ENCODE measurements at regions not wholly inside any gene's neighbourhood (a gene's known extent, or its start where the extent isn't known, plus 50 kb on each side); places are given as distances from the start of the nearest gene placed in this dataset.

- Histone ChIP-seq H4K20me1 (replicated peaks; ENCODE audit: insufficient read depth) (no peaks in the 10 kb centered on the region), H3K9me2 (ENCODE audit: insufficient read depth) (peaks cover 19% of the 10 kb centered on the region), H3K27ac (ENCODE audit: low read depth) (no peak overlapping the region), H3F3A (replicated peaks; ENCODE audit: low read depth) (no peaks in the 10 kb centered on the region), H3K79me2 (replicated peaks; ENCODE audit: insufficient read depth) (no peaks in the 10 kb centered on the region), H2AFZ (no peak overlapping the region), H3K27me3 (ENCODE audit: insufficient read depth) (no peaks in the 10 kb centered on the region), H3K4me2 (no peak overlapping the region), H3K4me1 (ENCODE audit: insufficient read depth) (no peaks in the 10 kb centered on the region), H3K36me3 (ENCODE audit: insufficient read depth) (peaks cover 12% of the 10 kb centered on the region), H3K4me3 (no peak overlapping the region)
- H3K27ac Mint-ChIP-seq: no peak overlapping the region
- no peaks in the 10 kb centered on the region for H3K4me1 Mint-ChIP-seq
- DNase-seq (ENCODE audit: low spot score): no peak
- TF ChIP-seq, protein P1, sequence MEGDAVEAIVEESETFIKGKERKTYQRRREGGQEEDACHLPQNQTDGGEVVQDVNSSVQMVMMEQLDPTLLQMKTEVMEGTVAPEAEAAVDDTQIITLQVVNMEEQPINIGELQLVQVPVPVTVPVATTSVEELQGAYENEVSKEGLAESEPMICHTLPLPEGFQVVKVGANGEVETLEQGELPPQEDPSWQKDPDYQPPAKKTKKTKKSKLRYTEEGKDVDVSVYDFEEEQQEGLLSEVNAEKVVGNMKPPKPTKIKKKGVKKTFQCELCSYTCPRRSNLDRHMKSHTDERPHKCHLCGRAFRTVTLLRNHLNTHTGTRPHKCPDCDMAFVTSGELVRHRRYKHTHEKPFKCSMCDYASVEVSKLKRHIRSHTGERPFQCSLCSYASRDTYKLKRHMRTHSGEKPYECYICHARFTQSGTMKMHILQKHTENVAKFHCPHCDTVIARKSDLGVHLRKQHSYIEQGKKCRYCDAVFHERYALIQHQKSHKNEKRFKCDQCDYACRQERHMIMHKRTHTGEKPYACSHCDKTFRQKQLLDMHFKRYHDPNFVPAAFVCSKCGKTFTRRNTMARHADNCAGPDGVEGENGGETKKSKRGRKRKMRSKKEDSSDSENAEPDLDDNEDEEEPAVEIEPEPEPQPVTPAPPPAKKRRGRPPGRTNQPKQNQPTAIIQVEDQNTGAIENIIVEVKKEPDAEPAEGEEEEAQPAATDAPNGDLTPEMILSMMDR (conservative IDR thresholded peaks at IDR 0.05; ENCODE audit: low read depth in 2 of 2): no peak
- TF ChIP-seq EZH2 (IDR thresholded peaks at IDR 0.05; ENCODE audit: low read depth, unreplicated experiment) (no peak), ZNF331 (CRISPR knock-in tag; IDR thresholded peaks at IDR 0.05; ENCODE audit: low read depth) (no peak), STAT1 (IDR thresholded peaks at IDR 0.05; ENCODE audit: unreplicated experiment) (no peak), NANOG (IDR thresholded peaks at IDR 0.05; ENCODE audit: borderline replicate concordance) (no peak), JUNB (IDR thresholded peaks at IDR 0.05; ENCODE audit: unreplicated experiment) (no peak)
- TF ChIP-seq, protein P2, sequence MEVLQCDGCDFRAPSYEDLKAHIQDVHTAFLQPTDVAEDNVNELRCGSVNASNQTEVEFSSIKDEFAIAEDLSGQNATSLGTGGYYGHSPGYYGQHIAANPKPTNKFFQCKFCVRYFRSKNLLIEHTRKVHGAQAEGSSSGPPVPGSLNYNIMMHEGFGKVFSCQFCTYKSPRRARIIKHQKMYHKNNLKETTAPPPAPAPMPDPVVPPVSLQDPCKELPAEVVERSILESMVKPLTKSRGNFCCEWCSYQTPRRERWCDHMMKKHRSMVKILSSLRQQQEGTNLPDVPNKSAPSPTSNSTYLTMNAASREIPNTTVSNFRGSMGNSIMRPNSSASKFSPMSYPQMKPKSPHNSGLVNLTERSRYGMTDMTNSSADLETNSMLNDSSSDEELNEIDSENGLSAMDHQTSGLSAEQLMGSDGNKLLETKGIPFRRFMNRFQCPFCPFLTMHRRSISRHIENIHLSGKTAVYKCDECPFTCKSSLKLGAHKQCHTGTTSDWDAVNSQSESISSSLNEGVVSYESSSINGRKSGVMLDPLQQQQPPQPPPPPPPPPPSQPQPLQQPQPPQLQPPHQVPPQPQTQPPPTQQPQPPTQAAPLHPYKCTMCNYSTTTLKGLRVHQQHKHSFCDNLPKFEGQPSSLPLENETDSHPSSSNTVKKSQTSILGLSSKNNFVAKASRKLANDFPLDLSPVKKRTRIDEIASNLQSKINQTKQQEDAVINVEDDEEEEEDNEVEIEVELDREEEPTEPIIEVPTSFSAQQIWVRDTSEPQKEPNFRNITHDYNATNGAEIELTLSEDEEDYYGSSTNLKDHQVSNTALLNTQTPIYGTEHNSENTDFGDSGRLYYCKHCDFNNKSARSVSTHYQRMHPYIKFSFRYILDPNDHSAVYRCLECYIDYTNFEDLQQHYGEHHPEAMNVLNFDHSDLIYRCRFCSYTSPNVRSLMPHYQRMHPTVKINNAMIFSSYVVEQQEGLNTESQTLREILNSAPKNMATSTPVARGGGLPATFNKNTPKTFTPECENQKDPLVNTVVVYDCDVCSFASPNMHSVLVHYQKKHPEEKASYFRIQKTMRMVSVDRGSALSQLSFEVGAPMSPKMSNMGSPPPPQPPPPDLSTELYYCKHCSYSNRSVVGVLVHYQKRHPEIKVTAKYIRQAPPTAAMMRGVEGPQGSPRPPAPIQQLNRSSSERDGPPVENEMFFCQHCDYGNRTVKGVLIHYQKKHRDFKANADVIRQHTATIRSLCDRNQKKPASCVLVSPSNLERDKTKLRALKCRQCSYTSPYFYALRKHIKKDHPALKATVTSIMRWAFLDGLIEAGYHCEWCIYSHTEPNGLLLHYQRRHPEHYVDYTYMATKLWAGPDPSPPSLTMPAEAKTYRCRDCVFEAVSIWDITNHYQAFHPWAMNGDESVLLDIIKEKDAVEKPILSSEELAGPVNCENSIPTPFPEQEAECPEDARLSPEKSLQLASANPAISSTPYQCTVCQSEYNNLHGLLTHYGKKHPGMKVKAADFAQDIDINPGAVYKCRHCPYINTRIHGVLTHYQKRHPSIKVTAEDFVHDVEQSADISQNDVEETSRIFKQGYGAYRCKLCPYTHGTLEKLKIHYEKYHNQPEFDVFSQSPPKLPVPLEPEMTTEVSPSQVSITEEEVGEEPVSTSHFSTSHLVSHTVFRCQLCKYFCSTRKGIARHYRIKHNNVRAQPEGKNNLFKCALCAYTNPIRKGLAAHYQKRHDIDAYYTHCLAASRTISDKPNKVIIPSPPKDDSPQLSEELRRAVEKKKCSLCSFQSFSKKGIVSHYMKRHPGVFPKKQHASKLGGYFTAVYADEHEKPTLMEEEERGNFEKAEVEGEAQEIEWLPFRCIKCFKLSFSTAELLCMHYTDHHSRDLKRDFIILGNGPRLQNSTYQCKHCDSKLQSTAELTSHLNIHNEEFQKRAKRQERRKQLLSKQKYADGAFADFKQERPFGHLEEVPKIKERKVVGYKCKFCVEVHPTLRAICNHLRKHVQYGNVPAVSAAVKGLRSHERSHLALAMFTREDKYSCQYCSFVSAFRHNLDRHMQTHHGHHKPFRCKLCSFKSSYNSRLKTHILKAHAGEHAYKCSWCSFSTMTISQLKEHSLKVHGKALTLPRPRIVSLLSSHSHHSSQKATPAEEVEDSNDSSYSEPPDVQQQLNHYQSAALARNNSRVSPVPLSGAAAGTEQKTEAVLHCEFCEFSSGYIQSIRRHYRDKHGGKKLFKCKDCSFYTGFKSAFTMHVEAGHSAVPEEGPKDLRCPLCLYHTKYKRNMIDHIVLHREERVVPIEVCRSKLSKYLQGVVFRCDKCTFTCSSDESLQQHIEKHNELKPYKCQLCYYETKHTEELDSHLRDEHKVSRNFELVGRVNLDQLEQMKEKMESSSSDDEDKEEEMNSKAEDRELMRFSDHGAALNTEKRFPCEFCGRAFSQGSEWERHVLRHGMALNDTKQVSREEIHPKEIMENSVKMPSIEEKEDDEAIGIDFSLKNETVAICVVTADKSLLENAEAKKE (CRISPR knock-in tag; IDR thresholded peaks at IDR 0.05): no peak
- H3K36me3 Mint-ChIP-seq (ENCODE audit: low read depth): peaks cover 50% of the 10 kb centered on the region
- H3K27me3 Mint-ChIP-seq (ENCODE audit: insufficient read depth, low read depth, poor library complexity): no peaks in the 10 kb centered on the region
- ATAC-seq: no peak
- H3K9me3 Mint-ChIP-seq: peaks cover 57% of the 10 kb centered on the region
- no peak overlapping the region for H3K4me3 Mint-ChIP-seq
Measured at GRCh38 chr5:68499987-68500386, 284.4 kb downstream of the PIK3R1 start.

All from GM23338 (cell line).